Left ventricle myocardium inferior (tissue), 1 donor: ENCODE measurements at regions not wholly inside any gene's neighbourhood (a gene's known extent, or its start where the extent isn't known, plus 50 kb on each side); places are given as distances from the start of the nearest gene placed in this dataset.

Experiments used
- DNase-seq: peaks from one replicate; pipeline ENCODE4 v3.0.0-alpha.2; 2020
- H3K27ac ChIP-seq: fragments of 200-600 bp; replicated peaks from 2 replicates; pipeline ENCODE4 v1.8.0; 2021
- H3K27me3 ChIP-seq: fragments of 200-600 bp; 2 replicates; pipeline ENCODE4 v1.8.0; 2021; ENCODE audit warnings: low read depth
- H3K36me3 ChIP-seq: fragments of 200-600 bp; 2 replicates; pipeline ENCODE4 v1.8.0; 2021
- H3K4me1 ChIP-seq: fragments of 200-600 bp; 2 replicates; pipeline ENCODE4 v1.8.0; 2021
- H3K4me3 ChIP-seq: fragments of 200-600 bp; 2 replicates; pipeline ENCODE4 v1.8.0; 2021; ENCODE audit warnings: mild to moderate bottlenecking, moderate library complexity
- H3K9me3 ChIP-seq: fragments of 200-600 bp; replicated peaks from 2 replicates; pipeline ENCODE4 v1.8.0; 2021
- intact Hi-C: fragments of 100-400 bp; cut with micrococcal nuclease; formaldehyde crosslinking; loops from one replicate; pipeline ENCODE4 v1.11.0; 2022
- TF ChIP-seq, protein P1 (sequence below): fragments of 200-600 bp; IDR thresholded peaks from 2 replicates; pipeline ENCODE4 v1.8.0; 2021; ENCODE audit warnings: antibody characterized with exemption, mild to moderate bottlenecking, borderline replicate concordance
- donor health status: DM: no; HTN: yes; CAD: no; lungs with severe emphysema.

- H3K27ac ChIP-seq, result no peak overlapping the region
- H3K4me3 ChIP-seq, result no peak overlapping the region
- no peaks in the 10 kb centered on the region for H3K4me1 ChIP-seq
- H3K9me3 ChIP-seq, result peaks cover 14% of the 10 kb centered on the region
- TF ChIP-seq, protein P1, sequence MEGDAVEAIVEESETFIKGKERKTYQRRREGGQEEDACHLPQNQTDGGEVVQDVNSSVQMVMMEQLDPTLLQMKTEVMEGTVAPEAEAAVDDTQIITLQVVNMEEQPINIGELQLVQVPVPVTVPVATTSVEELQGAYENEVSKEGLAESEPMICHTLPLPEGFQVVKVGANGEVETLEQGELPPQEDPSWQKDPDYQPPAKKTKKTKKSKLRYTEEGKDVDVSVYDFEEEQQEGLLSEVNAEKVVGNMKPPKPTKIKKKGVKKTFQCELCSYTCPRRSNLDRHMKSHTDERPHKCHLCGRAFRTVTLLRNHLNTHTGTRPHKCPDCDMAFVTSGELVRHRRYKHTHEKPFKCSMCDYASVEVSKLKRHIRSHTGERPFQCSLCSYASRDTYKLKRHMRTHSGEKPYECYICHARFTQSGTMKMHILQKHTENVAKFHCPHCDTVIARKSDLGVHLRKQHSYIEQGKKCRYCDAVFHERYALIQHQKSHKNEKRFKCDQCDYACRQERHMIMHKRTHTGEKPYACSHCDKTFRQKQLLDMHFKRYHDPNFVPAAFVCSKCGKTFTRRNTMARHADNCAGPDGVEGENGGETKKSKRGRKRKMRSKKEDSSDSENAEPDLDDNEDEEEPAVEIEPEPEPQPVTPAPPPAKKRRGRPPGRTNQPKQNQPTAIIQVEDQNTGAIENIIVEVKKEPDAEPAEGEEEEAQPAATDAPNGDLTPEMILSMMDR, result no peak
- H3K36me3 ChIP-seq, result no peaks in the 10 kb centered on the region
- intact Hi-C loops, result no loop called here
- DNase-seq, result no peak
- H3K27me3 ChIP-seq, result no peaks in the 10 kb centered on the region
These were observed 295.4 kb upstream of the PIK3C3 start for GRCh38 chr18:41659438-41660130.

DNA sequence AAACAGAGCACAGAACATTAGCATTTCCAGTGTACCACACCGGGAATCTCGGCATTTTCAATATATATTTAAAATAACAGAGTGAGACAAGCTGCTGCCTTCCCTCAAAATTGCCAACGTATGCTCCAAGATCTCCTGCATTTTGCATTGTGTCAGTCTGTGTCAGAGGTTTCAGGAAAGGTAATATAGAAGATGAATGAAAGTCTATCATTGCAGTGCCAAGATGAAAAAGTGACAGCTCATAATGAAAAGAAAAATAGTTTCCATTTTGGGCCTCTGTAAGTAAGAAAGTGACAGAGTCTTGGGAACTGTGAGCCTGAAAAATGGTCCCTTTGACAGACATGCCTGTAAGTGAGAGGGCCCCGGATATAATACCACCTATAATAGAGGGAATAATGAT is 297.8 kb upstream of the PIK3C3 start:
- intact Hi-C loops, result no loop called here

DNA sequence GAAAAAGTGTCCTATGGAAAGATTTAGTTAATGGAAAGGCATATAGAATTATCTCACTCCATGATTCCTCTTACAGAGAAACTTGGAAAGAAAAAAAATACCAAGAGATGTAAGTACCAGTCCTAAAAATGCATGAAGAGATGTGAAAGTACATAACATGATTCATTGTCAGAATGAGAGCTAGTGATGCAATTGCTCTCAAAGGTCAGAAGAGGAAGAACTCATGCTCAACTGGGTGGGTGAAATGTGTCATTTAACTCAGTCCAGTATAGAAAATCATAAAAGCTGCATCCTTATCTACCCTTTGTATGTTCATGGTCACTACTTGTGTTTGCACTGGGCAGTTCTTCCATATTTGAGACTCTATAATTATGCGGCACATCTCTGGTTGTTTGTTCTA is 300.0 kb upstream of the PIK3C3 start:
- Histone ChIP-seq H3K4me1 (no peaks in the 10 kb centered on the region), H3K4me3 (no peak overlapping the region), H3K27me3 (no peaks in the 10 kb centered on the region), H3K9me3 (no peaks in the 10 kb centered on the region), H3K36me3 (no peaks in the 10 kb centered on the region), H3K27ac (no peak overlapping the region)
- DNase-seq, result no peak
- intact Hi-C loops, result no loop called here
- TF ChIP-seq, protein P1, result no peak

More for the DNA sequence above, 297.8 kb upstream of the PIK3C3 start:
- H3K27ac ChIP-seq, result no peak overlapping the region
- DNase-seq, result no peak
- no peak overlapping the region for H3K4me3 ChIP-seq
- no peaks in the 10 kb centered on the region for H3K9me3 ChIP-seq
- H3K27me3 ChIP-seq, result no peaks in the 10 kb centered on the region
- no peaks in the 10 kb centered on the region for H3K36me3 ChIP-seq
- TF ChIP-seq, protein P1, result no peak
- no peaks in the 10 kb centered on the region for H3K4me1 ChIP-seq

GRCh38 chr18:41647914-41648313 is 307.1 kb upstream of the PIK3C3 start:
- intact Hi-C loops, result no loop called here
- no peak for DNase-seq
- Histone ChIP-seq H3K36me3 (no peaks in the 10 kb centered on the region), H3K27me3 (no peaks in the 10 kb centered on the region), H3K9me3 (peaks cover 13% of the 10 kb centered on the region), H3K27ac (no peak overlapping the region), H3K4me3 (no peak overlapping the region), H3K4me1 (no peaks in the 10 kb centered on the region)
- TF ChIP-seq, protein P1, result no peak

GRCh38 chr18:41646915-41647620 is 308.0 kb upstream of the PIK3C3 start:
- H3K9me3 ChIP-seq, result peaks cover 13% of the 10 kb centered on the region

More at GRCh38 chr18:41646915-41647620, 308.0 kb upstream of the PIK3C3 start:
- H3K4me3 ChIP-seq, result no peak overlapping the region
- H3K27me3 ChIP-seq, result no peaks in the 10 kb centered on the region
- no peaks in the 10 kb centered on the region for H3K4me1 ChIP-seq
- no peak for DNase-seq
- intact Hi-C loops, result no loop called here
- no peaks in the 10 kb centered on the region for H3K36me3 ChIP-seq
- TF ChIP-seq, protein P1, result no peak
- no peak overlapping the region for H3K27ac ChIP-seq
